ENCODE measurements at regions not wholly inside any gene's neighbourhood (a gene's known extent, or its start where the extent isn't known, plus 50 kb on each side); places are given as distances from the start of the nearest gene placed in this dataset.

GRCh38 chrX:114152801-114153200 lies 431.1 kb upstream of the HTR2C start:
- H3K4me1 Mint-ChIP-seq (ENCODE audit: low read depth, unreplicated experiment) = no peaks in the 10 kb centered on the region
- H3K27ac Mint-ChIP-seq (ENCODE audit: unreplicated experiment) = no peak overlapping the region
- no peak for TF ChIP-seq CTCF (IDR thresholded peaks at IDR 0.05; ENCODE audit: partially characterized antibody, unreplicated experiment)
- H3K27me3 Mint-ChIP-seq (ENCODE audit: unreplicated experiment) = no peaks in the 10 kb centered on the region
- H3K4me3 Mint-ChIP-seq (ENCODE audit: unreplicated experiment) = no peak overlapping the region
- H3K36me3 Mint-ChIP-seq (ENCODE audit: unreplicated experiment) = no peaks in the 10 kb centered on the region
- DNase-seq = no peak
- no peaks in the 10 kb centered on the region for H3K9me3 Mint-ChIP-seq (ENCODE audit: unreplicated experiment)

- no peaks in the 10 kb centered on the region for H3K9me3 Mint-ChIP-seq (ENCODE audit: unreplicated experiment)
- DNase-seq = no peak
- no peaks in the 10 kb centered on the region for H3K4me1 Mint-ChIP-seq (ENCODE audit: low read depth, unreplicated experiment)
- no peak overlapping the region for H3K27ac Mint-ChIP-seq (ENCODE audit: unreplicated experiment)
- H3K27me3 Mint-ChIP-seq (ENCODE audit: unreplicated experiment) = no peaks in the 10 kb centered on the region
- H3K4me3 Mint-ChIP-seq (ENCODE audit: unreplicated experiment) = no peak overlapping the region
- TF ChIP-seq CTCF (IDR thresholded peaks at IDR 0.05; ENCODE audit: partially characterized antibody, unreplicated experiment) = no peak
- no peaks in the 10 kb centered on the region for H3K36me3 Mint-ChIP-seq (ENCODE audit: unreplicated experiment)
Observed at GRCh38 chrX:114152130-114152529, 431.8 kb upstream of the HTR2C start.

- no peak for DNase-seq
- Mint-ChIP-seq H3K27ac (ENCODE audit: unreplicated experiment) (no peak overlapping the region), H3K36me3 (ENCODE audit: unreplicated experiment) (no peaks in the 10 kb centered on the region), H3K9me3 (ENCODE audit: unreplicated experiment) (no peaks in the 10 kb centered on the region), H3K4me3 (ENCODE audit: unreplicated experiment) (no peak overlapping the region), H3K27me3 (ENCODE audit: unreplicated experiment) (no peaks in the 10 kb centered on the region), H3K4me1 (ENCODE audit: low read depth, unreplicated experiment) (no peaks in the 10 kb centered on the region)
- no peak for TF ChIP-seq CTCF (IDR thresholded peaks at IDR 0.05; ENCODE audit: partially characterized antibody, unreplicated experiment)
Observed at GRCh38 chrX:114134465-114134864, 449.4 kb upstream of the HTR2C start.

GRCh38 chrX:114127411-114128025 lies 456.4 kb upstream of the HTR2C start:
- peaks cover 2% of the 10 kb centered on the region for H3K27me3 Mint-ChIP-seq (ENCODE audit: unreplicated experiment)
- no peak for DNase-seq
- H3K9me3 Mint-ChIP-seq (ENCODE audit: unreplicated experiment) = no peaks in the 10 kb centered on the region
- H3K4me1 Mint-ChIP-seq (ENCODE audit: low read depth, unreplicated experiment) = no peaks in the 10 kb centered on the region
- H3K27ac Mint-ChIP-seq (ENCODE audit: unreplicated experiment) = no peak overlapping the region
- H3K36me3 Mint-ChIP-seq (ENCODE audit: unreplicated experiment) = no peaks in the 10 kb centered on the region
- TF ChIP-seq CTCF (IDR thresholded peaks at IDR 0.05; ENCODE audit: partially characterized antibody, unreplicated experiment) = no peak
- no peak overlapping the region for H3K4me3 Mint-ChIP-seq (ENCODE audit: unreplicated experiment)

- no peak overlapping the region for H3K4me3 Mint-ChIP-seq (ENCODE audit: unreplicated experiment)
- TF ChIP-seq CTCF (IDR thresholded peaks at IDR 0.05; ENCODE audit: partially characterized antibody, unreplicated experiment) = no peak
- H3K27ac Mint-ChIP-seq (ENCODE audit: unreplicated experiment) = no peak overlapping the region
- H3K27me3 Mint-ChIP-seq (ENCODE audit: unreplicated experiment) = peaks cover 2% of the 10 kb centered on the region
- no peaks in the 10 kb centered on the region for H3K36me3 Mint-ChIP-seq (ENCODE audit: unreplicated experiment)
- no peaks in the 10 kb centered on the region for H3K9me3 Mint-ChIP-seq (ENCODE audit: unreplicated experiment)
- no peak for DNase-seq
- H3K4me1 Mint-ChIP-seq (ENCODE audit: low read depth, unreplicated experiment) = no peaks in the 10 kb centered on the region
Observed at GRCh38 chrX:114127005-114127404, 456.9 kb upstream of the HTR2C start.
